HuH-7 (cell line): ENCODE measurements at regions not wholly inside any gene's neighbourhood (a gene's known extent, or its start where the extent isn't known, plus 50 kb on each side); places are given as distances from the start of the nearest gene placed in this dataset.

Source experiments
- DNase-seq: peaks from one replicate; pipeline ENCODE4 v3.0.0; 2011; ENCODE audit warnings: low spot score

DNA sequence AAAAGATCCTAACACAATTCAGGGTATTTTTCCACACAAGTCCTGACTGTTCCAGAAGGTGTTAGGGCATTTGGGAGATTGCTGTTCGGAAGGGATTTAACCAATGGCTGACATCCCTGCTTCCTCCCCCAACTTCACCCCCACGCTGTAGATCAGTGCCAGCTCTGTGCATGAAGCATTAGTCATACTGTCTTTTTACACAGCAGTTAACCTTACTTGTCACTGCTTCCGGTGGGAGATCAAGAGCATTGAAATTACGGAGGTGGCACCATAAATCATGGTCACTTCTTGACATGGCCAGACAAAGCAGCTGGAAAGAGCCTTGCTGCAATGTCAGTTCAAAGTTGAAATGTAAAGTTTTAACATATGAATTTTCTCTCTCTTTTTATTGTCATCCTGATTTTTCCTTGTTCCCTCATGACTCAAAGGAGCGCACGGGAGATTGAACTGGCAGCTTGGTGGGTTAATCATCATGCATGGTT is 70.2 kb downstream of the HRH4 start:
- DNase-seq: no peak

DNA sequence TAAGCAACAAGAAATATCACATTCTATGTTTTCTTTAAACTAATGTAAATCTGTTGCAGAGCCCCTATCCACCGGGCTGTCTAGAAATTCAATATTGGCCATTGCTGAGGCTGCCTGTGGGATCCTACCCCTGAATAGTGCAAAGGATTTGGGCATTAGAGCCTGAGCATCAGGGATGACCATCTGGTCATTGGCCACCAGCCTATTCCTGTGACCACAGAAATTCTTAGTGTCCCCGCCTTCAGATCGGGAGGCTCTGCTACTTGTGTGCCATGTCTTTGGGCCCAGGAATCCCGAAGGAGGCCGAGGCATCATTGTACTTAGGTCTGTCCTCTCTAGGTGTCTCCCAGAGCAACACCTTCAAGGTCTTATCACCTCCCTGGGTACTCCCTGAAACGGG is 73.8 kb downstream of the HRH4 start:
- no peak for DNase-seq

DNA sequence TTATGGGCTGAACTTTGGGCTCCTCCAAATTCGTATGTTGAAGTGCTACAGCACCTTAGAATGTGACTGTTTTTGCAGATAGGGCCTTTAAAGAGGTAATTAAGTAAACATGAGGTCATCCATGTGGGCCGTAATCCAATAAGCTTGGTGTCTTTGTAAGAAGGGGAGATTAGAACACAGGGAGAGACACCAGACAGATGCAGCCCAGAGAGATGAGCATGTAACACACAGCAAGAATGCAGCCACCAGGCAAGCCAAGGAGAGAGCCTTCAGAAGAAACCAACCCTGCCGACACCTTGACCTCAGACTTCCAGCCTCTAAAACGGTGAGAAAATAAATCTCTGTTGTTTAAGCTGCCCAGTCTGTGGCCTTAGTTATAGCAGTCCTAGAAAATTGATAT is 74.3 kb downstream of the HRH4 start:
- DNase-seq: no peak

DNA sequence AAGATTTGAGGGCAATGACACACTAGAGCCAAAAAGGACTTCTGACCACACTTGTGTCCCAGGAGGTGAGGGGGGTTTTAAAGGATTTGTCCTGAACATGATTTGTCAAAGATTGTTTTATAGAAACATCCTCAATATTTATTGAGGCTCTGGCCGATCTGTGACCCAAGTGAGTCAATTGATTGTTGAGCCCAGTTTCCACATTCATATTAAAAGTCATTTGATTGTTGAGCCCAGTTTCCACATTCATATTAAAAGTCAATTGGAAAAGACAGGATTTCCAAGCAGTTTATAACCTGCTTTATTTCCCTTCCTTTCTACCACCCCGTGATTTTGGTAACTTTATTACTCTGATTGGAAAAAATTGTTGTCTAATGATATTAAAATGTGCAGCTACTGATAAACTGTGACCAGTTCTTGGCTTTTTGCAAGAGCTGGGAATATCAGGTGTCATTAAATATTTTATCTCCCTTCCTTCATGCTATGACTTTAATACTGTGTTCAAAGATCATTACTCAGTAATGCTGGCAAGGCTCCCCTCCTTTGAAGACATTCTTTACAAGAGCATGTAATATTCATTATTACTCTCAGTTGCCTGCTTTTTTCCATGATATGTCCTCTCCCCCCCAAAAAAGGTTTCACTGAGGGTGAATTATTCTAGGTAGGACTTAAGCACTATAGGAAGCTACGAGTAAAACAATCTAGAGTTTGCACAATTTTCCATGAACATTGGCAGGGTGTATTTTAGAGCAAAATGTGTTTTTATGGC is 75.3 kb downstream of the HRH4 start:
- no peak for DNase-seq

DNA sequence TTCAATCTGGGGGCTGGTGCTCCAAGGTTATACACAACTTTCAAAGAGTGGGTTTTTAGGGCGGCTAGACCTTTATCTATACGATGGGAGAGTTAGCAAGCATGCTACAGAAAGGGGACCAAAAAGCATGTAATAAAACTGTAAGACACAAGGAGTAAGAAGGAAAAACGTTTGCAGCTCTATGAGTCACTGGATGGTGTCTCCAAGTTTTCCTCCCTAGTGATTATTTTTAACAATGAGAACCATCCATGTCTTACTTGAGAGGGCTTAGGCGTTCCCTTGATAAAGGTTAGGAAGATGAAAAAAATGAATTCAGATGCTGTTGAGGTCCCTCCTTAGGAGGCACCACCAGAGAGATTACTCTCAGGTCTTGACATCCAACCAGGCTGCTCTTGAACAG is 75.9 kb downstream of the HRH4 start:
- no peak for DNase-seq

DNA sequence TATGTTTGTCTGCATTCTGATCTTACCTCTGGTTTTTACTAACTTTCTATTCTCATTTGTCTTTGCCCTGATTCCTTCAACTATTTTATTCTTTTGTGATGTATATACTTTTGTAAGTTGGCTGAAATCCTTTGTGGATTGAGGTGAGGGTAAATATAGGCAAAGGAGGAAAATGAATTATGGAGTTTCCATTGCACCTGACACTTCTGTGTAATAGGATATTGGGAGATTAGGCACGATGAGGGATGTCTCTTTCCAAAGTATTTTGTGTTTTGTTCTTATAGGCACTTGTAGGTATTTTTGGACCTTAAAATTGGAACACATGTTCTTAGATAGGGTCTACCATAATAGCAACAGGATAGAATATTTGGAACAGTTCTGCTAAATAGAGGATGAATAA is 76.4 kb downstream of the HRH4 start:
- DNase-seq: no peak

DNA sequence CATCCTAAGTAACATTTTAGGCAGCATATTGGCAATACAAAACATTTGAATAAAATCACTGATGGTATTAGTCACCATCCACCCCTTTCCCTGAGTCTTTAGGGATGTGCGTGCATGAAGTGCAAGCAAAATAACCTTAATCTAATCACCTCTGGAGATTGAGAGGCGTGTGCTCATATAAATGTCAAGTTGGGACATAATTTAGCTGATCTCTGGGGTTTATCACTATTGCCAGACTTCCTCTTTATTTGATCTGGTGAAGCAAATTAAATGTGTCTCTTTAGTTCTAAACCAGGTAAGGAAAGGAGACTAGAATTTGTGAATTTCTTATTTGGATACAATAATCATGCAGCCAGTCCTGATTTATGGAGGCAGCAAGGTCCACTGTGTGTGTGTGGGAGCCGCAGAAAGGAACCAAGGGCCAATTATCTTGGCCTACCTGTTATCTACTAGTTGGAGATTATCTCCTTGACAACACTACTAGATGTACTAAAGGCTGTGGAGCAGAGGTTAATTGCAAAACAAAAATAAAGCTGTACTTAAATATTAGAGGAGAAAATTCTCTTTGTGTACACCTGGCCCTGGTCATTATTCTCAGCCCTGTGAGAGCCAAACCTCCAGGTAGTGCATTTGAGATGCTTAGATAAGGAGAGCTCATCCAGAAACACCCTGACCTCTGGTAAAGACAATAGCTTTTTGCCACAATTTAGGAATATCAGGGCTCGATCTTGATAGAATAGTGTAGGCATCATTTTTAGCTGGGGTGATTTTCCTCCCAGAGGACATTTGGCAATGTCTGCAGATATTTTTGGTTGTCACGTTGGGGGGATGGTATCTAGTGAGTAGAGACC is 78.2 kb downstream of the HRH4 start:
- no peak for DNase-seq

DNA sequence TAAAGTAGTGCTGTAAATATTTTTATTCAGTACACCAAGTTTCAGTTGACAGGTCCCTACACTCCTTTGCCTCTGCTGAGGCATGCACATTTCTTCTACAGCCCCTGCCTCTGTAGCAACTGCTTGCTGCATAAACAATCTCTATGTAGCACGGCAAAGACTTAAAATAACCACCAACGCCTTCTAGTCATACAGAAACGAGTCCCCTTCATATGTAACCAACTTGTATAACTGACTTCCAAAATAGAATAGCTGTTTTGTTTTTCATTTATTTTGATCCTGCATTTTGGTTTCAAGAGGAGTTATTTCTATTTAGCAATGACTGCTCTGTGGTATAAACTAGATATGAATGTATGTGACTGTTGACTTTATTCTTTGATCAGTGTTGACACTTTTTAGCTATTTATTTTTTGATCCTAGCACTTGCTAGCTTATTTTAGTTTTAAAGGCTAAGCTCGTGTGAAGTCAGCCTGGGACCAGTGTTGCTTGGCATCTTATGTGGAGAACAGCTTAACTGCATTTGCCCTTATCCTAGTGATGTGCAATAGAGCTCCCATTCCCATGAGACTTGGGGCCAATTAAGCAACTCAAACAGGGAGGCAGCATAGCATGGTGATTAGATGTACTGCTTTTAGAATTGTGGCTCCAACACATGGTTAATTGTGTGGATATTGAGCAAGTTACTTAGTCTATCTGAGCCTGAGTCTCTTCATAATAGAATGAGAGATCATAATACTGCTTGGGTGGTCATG is 79.6 kb downstream of the HRH4 start:
- DNase-seq: no peak

DNA sequence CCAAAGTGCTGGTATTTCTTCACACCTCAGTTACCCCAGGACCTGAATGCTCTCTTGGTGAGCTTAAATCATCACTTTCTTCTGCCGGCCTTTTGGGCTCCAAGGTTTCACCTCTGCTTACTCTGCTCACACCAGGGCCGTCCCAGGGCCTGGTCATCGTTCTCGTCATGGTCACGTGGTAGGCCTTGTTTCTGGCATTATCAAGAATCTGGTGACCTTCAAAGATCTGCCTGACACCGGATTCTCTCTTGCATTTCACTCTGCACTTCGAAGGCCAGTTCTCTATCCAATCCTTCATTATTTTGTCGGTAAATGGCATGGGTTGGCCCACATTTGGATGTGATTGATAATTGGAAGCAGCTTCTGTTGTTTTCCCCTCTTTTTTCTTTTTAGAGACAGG is 80.5 kb downstream of the HRH4 start:
- no peak for DNase-seq

DNA sequence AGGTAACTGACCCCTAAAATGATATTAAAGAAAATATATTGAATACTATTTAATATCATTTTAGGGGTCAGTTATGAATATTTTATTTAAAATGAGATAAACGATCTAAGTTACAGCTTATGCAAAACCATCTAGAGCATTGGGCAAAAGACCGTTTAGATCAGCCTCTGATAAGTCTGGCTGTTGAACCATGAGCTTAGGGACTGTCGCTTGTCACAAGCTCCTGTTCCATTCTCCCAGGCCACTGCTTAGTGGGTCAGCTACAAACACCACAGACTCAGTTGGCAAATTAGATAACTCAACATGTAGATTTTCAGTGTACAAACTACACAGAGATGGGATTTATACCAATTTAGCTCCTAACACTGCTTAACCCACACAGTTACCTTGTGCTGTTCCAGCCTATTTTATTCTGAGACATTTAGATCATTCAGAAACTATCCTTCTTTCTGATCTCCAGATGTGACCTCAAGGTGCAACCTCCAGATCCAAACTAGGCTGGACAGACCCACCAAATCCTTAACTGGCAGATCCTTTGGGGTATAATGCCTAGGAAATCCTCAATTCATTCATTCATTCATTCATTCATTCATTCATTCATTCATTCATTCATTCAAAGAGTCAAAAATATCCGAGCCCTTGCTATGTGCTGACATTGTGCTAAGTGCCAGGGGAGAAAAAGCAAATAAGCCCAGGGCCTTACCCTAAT is 82.8 kb downstream of the HRH4 start:
- no peak for DNase-seq

DNA sequence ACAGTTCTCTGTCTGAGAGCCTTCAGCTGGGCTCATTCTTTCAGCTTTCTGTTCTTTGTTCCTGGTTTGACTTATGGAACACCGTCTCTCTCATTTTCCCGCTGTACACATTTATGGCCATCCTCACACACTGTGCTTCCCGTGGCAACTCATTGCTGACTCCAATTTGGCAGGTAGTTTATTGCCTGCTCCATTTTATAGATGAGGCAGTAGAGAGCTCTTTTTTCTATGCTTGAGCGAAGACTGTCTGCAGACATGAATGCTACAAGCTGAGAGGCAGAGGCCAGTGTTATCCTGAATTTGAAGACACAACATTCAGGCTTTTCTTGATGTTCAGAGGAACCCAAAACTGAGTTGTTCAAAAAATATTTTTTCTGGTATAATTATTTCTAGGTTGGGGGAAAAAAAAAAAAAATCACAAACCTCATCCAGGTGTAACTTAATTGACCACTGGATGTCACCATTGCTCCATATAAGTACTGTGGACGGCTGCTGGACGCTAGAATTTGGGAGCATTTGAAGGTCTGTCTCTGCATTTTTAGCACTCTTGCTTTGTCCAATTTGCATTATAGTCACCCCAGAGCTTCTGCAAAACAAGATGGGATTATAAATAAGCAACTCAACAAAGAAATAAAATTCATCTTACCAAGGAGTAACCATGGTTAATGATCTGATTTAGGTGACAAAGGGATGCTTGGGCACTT is 83.5 kb downstream of the HRH4 start:
- peak; percentile 8 for DNase-seq

DNA sequence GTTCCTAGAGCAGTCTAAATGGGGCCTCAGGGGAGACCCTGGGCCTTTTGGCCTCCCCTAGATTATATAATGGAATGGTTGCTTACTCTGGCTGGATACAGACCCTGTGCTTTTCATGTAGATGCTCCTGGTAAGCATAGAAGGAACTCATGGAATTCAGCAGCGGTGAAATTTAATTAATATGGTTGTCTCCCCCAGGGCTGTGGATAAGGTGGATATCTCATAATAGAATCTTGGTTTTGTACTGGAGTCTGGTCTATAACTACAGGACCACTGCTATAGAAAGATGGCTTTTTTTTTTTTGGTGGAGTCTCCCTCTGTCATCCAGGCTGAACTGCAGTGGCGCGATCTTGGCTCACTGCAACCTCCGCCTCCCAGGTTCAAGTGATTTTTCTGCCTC is 84.5 kb downstream of the HRH4 start:
- DNase-seq: no peak

DNA sequence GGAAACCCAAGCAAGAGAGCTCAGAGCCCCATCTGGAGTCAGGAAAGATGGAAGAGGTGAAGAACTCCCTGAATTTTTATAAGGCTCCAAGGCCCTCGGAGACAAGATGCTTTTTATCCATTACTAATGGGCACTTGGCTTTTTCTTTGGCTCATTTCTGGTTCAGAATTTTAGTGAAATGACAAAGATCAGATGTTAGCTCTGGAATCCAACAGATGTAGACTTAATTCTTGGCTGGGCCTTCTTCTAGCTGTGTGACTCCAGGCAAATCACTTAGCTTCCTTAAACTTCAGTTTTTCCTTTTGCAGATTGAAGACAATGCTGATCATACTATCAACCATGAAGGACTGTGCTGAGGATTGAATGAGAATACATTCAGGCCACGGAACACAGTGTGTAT is 85.2 kb downstream of the HRH4 start:
- DNase-seq: no peak

DNA sequence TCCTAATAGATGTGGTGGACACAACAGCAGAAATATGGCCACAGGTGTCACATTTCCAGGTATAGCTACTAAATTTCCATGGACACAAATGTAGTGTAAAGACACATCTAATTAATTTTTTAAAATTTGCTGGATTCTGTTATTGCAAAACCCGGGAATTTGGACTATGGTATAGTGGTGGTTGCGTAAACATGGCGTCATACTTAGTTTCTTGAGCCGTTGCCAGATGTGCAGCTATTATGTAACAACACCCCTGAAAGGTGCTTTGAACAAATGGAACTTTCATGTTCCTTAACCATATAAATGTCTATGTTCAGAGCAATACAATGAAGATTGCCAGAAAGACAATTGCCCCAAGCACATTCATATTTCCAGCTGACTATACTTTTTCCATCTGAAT is 85.9 kb downstream of the HRH4 start:
- DNase-seq: no peak

DNA sequence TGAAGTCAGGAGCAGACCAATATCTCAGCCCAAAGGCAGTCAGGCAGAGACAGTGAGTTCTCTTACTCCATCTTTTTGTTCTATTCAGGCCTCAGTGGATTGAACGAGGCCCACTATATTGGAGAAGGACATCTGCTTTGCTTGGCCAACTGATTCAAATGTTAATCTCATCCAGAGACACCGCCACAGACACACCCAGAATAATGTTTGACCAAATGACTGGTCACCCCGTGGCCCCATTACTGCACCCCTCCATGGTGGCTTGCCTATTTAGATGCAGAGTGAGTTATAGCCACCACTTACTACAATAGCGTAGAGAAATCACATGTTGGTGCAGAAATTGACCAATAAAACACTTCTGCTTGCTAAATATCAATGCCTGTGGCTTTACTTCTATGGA is 88.1 kb downstream of the HRH4 start:
- DNase-seq: no peak

DNA sequence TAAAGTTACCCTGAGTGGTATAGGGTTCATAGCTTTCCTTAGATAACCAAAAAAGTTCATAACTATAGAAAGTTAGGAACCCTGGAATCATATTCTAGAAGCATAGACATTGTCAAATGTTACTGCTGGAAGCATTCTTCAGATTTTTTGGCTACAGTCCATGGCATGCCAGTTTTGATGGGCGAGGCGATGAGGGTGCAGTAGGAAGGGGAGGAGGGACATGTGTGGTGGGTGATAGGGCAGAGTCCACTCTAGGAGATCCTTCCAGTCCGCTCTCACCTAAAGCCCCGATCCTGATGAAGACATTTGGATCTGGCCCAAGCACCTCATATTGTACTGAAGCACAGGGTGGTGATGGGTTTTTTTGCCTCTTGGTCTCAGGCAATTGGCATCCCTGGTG is 91.8 kb downstream of the HRH4 start:
- DNase-seq: no peak

DNA sequence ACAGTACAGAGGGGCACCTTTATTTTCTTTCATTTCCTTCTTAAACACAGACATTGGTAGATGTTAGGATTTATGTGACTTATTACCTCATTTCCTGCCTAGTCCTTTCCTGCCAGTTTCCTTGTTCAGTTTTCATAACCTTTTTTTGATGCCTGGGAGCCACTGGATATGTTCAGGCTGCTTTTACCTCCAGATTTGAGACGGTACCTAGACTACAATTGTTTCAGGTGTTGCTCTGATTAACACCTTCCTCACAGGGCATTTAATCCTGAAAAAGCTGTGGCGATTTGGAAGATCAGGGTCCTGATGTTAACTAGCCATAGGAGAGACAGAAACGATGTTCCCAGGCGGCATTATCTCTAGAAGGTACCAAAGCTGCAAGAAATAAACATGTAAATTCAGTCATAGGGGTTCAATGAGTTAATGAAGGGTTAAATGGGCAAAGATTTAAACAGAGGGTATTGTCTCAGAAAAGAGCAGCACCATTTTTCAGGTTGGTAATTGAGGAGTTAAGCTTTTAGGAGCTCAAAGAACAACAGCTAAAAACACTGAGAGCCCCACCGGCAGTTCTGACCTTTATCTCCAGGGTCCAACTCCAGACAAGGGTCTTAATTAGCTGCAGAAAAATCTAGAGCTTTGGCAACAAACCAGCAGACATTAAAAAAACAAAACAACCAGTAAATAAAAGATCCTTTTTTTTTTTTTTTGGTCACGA is 93.3 kb downstream of the HRH4 start:
- no peak for DNase-seq

DNA sequence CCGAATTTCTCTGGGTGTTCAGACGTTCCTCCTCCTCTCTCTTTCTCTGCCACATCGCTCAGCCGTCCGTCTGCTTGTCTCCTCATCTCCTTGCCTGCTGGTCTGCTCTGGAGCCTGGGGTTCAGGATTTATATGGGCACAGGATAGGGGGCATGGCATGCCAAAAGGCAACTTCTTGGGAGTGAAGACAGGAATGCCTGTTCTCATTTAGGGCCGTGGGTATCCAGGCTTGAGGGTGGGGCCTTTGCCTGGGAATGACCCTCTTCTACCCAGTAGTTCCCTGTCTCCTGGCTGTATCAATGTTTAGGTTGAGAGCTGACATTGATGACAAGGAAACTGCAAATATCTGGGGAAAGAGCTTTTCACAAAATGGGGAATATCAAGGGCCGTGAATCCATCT is 98.0 kb downstream of the HRH4 start:
- no peak for DNase-seq

DNA sequence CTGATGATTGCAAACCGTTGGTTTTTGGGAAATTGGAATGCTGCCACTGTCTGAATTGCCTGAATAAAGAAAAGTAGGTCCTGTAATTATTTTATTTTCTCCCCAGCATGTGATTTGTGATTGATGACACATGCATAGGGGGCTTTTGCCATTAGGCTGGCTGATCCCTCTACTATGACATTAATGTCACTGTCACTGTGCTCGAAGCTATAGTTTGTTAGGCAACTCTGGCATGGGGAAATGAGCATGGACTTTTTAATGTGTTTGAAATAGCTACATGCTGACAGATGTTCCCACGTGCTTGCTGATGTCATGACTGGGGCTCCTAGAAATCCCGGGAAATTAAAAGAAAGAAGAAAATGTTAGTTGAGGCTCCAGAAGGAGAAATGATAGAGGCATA is 99.1 kb downstream of the HRH4 start:
- no peak for DNase-seq

DNA sequence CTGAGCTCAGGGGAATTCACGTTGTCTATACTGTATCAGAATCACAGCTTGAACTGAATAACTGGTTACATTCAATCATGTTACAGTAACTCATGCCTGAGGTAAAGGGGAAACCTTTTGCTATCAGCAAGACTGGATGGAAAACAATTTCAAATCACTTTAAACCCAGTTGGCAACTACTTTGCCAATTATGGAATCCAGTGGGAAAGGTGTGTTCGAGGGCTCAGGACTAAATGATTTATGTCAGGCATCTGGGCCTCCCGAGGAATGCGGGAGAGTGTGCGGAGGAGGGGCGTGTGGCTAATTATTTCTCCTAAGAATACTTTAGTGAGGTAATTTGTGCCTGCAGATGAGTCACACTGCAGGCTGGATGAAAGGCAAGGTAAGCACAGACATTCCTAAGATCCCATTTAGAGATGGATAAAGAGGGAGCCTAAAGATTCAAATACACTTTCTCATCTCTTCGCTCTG is 100.1 kb downstream of the HRH4 start:
- DNase-seq: no peak
